NCI-H146 treated with DMSO at 0.1 percent for 48 hours (cell line): ENCODE measurements at regions not wholly inside any gene's neighbourhood (a gene's known extent, or its start where the extent isn't known, plus 50 kb on each side); places are given as distances from the start of the nearest gene placed in this dataset.

Experiments
- DNase-seq: peaks from one replicate; lab custom pipeline; 2025; ENCODE audit not compliant: unreplicated experiment; lab: John Stamatoyannopoulos, UW

GRCh38 chr21:35705237-35705887 is 355.0 kb downstream of the SETD4 start:
- no peak for DNase-seq

GRCh38 chr21:35703704-35704103 is 356.6 kb downstream of the SETD4 start:
- no peak for DNase-seq

GRCh38 chr21:35699361-35699760 is 361.0 kb downstream of the SETD4 start:
- DNase-seq: no peak

- DNase-seq: no peak
These were observed 363.0 kb downstream of the SETD4 start for GRCh38 chr21:35697321-35697808.

GRCh38 chr21:35696644-35697043 is 363.7 kb downstream of the SETD4 start:
- no peak for DNase-seq

GRCh38 chr21:35692311-35692710 is 368.0 kb downstream of the SETD4 start:
- no peak for DNase-seq

GRCh38 chr21:35690436-35690835 is 369.9 kb downstream of the SETD4 start:
- no peak for DNase-seq

GRCh38 chr21:35686156-35686555 is 374.2 kb downstream of the SETD4 start:
- no peak for DNase-seq

GRCh38 chr21:35683664-35684304 is 376.5 kb downstream of the SETD4 start:
- DNase-seq: no peak

GRCh38 chr21:35682904-35683549 is 377.3 kb downstream of the SETD4 start:
- DNase-seq: no peak

- DNase-seq: no peak
These were observed 378.4 kb downstream of the SETD4 start for GRCh38 chr21:35681946-35682345.

GRCh38 chr21:35679076-35679475 is 381.2 kb downstream of the SETD4 start:
- no peak for DNase-seq

GRCh38 chr21:35678393-35678792 is 381.9 kb downstream of the SETD4 start:
- no peak for DNase-seq

- DNase-seq: no peak
These were observed 383.0 kb downstream of the SETD4 start for GRCh38 chr21:35677298-35677841.

- no peak for DNase-seq
These were observed 385.3 kb downstream of the SETD4 start for GRCh38 chr21:35674895-35675470.

- DNase-seq: no peak
These were observed 386.1 kb downstream of the SETD4 start for GRCh38 chr21:35674091-35674671.

- no peak for DNase-seq
These were observed 388.0 kb downstream of the SETD4 start for GRCh38 chr21:35672313-35672712.

GRCh38 chr21:35664683-35665082 is 395.6 kb downstream of the SETD4 start:
- DNase-seq: no peak

- DNase-seq: no peak
These were observed 396.3 kb downstream of the SETD4 start for GRCh38 chr21:35663856-35664606.

GRCh38 chr21:35658242-35658641 is 402.1 kb downstream of the SETD4 start:
- DNase-seq: no peak

- DNase-seq: no peak
These were observed 407.5 kb downstream of the SETD4 start for GRCh38 chr21:35652872-35653271.
